Adrenal gland (tissue), 9 donors: ENCODE measurements at regions not wholly inside any gene's neighbourhood (a gene's known extent, or its start where the extent isn't known, plus 50 kb on each side); places are given as distances from the start of the nearest gene placed in this dataset.
"Not testable (repeated sequence)": the region's sequence is repeated elsewhere in the genome, so short reads cannot be mapped to it uniquely, and the experiment has no call there.

Source experiments
- DNase-seq, 7 donors: peaks; one replicate each; pipeline ENCODE4 v3.0.0-alpha.2; 2019 to 2020
- H3K27ac ChIP-seq, 5 donors: fragments of 200-600 bp; sonication (generic) in 4 of 5; 1 replicate in 3 of 5; 2 replicates in 2 of 5; pipeline versions ENCODE4 v1.5.1 to v1.8.0; 2016 to 2020; ENCODE audit warnings: mild to moderate bottlenecking in 1 of 5
- H3K27me3 ChIP-seq: fragments of 200-600 bp; 2 replicates; pipeline ENCODE4 v1.8.0; 2021
- H3K36me3 ChIP-seq, 2 donors: fragments of 200-600 bp; replicated peaks in 1 of 2; 1 replicate in 1 of 2; 2 replicates in 1 of 2; pipeline versions ENCODE4 v1.5.1 to v1.8.0; 2018 to 2022
- H3K4me1 ChIP-seq, 2 donors: fragments of 200-600 bp; replicated peaks in 1 of 2; 1 replicate in 1 of 2; 2 replicates in 1 of 2; pipeline versions ENCODE4 v1.5.1 to v1.8.0; 2018 to 2021
- H3K4me3 ChIP-seq, 4 donors: fragments of 200-600 bp; sonication (generic) in 3 of 4; one replicate each; pipeline ENCODE4 v1.5.1; 2016 to 2018
- H3K9me3 ChIP-seq, 3 donors: fragments of 200-600 bp; sonication (generic) in 1 of 3; replicated peaks in 1 of 3; 1 replicate in 2 of 3; 2 replicates in 1 of 3; pipeline versions ENCODE4 v1.5.1 to v1.8.0; 2016 to 2021
- POLR2A ChIP-seq, 2 donors: fragments of 450-650 bp; IDR thresholded peaks; one replicate each; pipeline ENCODE4 v1.6.1; 2017; ENCODE audit warnings: antibody characterized with exemption in 2 of 2, mild to moderate bottlenecking in 2 of 2, moderate library complexity in 1 of 2
- WGBS, 4 donors: extraction: QIAGEN DNeasy Blood & Tissue Kit in 2 of 4; methylation state at CpG; one replicate each; pipeline versions ENCODE4 v1.1.5 to v1.1.7; 2013 to 2017; 5-methylcytosine and 5-hydroxymethylcytosine counted together
- intact Hi-C, 2 donors: fragments of 100-400 bp; cut with DNase I; formaldehyde crosslinking; loops; one replicate each; pipeline versions ENCODE4 v1.14.1 to v1.15.0; 2022 to 2023
- TF ChIP-seq, protein P1 (sequence below), 6 experiments: fragments of 450-650 bp in 4 of 6; fragments of 200-600 bp in 2 of 6; sonication (generic) in 1 of 6; IDR thresholded peaks; 1 replicate in 5 of 6; 2 replicates in 1 of 6; pipeline versions ENCODE4 v1.5.1 to v1.8.0; 2016 to 2021; ENCODE audit warnings: antibody characterized with exemption in 6 of 6, mild to moderate bottlenecking in 2 of 6, moderate library complexity in 1 of 6
- donor health status: healthy with polysubstance abuse.
- donor health status: Bipolar disorder and iron deficiency.
- donor health status: DM: yes; HTN: yes; CAD: no.
- donor health status: DM: no; HTN: no; CAD: no.
- donor health status: DM: no; HTN: no; CAD: no.

GRCh38 chr4:134708616-134709015, 507.0 kb upstream of the PABPC4L start:
- Histone ChIP-seq H3K36me3 (no peaks in the 10 kb centered on the region), H3K4me1 (no peaks in the 10 kb centered on the region), H3K27me3 (no peaks in the 10 kb centered on the region), H3K27ac (no peak overlapping the region), H3K9me3 (no peaks in the 10 kb centered on the region), H3K4me3 (no peak overlapping the region)
- no peak for DNase-seq
- no peak for TF ChIP-seq POLR2A (IDR thresholded peaks at IDR 0.05)
- TF ChIP-seq, protein P1, sequence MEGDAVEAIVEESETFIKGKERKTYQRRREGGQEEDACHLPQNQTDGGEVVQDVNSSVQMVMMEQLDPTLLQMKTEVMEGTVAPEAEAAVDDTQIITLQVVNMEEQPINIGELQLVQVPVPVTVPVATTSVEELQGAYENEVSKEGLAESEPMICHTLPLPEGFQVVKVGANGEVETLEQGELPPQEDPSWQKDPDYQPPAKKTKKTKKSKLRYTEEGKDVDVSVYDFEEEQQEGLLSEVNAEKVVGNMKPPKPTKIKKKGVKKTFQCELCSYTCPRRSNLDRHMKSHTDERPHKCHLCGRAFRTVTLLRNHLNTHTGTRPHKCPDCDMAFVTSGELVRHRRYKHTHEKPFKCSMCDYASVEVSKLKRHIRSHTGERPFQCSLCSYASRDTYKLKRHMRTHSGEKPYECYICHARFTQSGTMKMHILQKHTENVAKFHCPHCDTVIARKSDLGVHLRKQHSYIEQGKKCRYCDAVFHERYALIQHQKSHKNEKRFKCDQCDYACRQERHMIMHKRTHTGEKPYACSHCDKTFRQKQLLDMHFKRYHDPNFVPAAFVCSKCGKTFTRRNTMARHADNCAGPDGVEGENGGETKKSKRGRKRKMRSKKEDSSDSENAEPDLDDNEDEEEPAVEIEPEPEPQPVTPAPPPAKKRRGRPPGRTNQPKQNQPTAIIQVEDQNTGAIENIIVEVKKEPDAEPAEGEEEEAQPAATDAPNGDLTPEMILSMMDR (IDR thresholded peaks at IDR 0.05) = no peak
- intact Hi-C loops = no loop called here

DNA sequence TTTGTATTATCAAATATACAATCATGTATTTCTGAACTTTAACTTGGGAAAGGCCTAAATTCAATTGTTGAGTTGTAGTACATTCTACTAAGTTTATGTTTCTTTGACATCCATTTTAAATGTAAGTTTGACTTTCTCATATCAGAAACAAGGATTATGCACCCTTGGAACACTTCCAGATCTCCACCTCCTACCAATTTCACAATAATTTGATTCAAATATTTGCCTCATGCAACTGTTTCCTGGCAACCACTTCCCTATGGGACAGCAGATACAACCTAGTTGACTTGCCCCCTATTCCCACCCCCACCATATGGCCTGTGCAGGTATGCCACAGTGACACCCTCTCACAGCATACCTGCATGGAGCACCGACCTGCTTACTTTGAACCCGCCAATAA, 506.4 kb upstream of the PABPC4L start:
- Histone ChIP-seq H3K27ac (no peak overlapping the region), H3K4me3 (no peak overlapping the region), H3K4me1 (no peaks in the 10 kb centered on the region), H3K9me3 (no peaks in the 10 kb centered on the region), H3K27me3 (no peaks in the 10 kb centered on the region), H3K36me3 (no peaks in the 10 kb centered on the region)
- TF ChIP-seq POLR2A (IDR thresholded peaks at IDR 0.05) = no peak
- TF ChIP-seq, protein P1 (IDR thresholded peaks at IDR 0.05) = no peak
- intact Hi-C loops = no loop called here
- 89 to 100% (median 96%) methylated on average over 2 of the region's 2 CpGs for WGBS, 4 donors
- no peak for DNase-seq

- TF ChIP-seq, protein P1 (IDR thresholded peaks at IDR 0.05) = no peak
- no peak for TF ChIP-seq POLR2A (IDR thresholded peaks at IDR 0.05)
- 51 to 73% (median 66%) methylated on average over 3 of the region's 3 CpGs for WGBS, 4 donors
- no peaks in the 10 kb centered on the region for H3K36me3 ChIP-seq
- DNase-seq = no peak
- H3K9me3 ChIP-seq = no peaks in the 10 kb centered on the region
- intact Hi-C loops = no loop called here
- no peak overlapping the region for H3K27ac ChIP-seq
- H3K4me1 ChIP-seq = no peaks in the 10 kb centered on the region
- no peaks in the 10 kb centered on the region for H3K27me3 ChIP-seq
- no peak overlapping the region for H3K4me3 ChIP-seq
These were observed 500.8 kb upstream of the PABPC4L start for GRCh38 chr4:134702374-134702773.

GRCh38 chr4:134700251-134700650, 498.7 kb upstream of the PABPC4L start:
- intact Hi-C loops = no loop called here
- 76 to 77% (median 77%) methylated on average over 4 of the region's 4 CpGs for WGBS, 4 donors

GRCh38 chr4:134698831-134699230, 497.2 kb upstream of the PABPC4L start:
- intact Hi-C loops = not testable (repeated sequence)

More at GRCh38 chr4:134700251-134700650, 498.7 kb upstream of the PABPC4L start:
- no peaks in the 10 kb centered on the region for H3K27me3 ChIP-seq
- TF ChIP-seq, protein P1 (IDR thresholded peaks at IDR 0.05) = no peak
- TF ChIP-seq POLR2A (IDR thresholded peaks at IDR 0.05) = no peak
- H3K4me3 ChIP-seq = no peak overlapping the region
- no peak for DNase-seq
- H3K9me3 ChIP-seq = no peaks in the 10 kb centered on the region
- H3K36me3 ChIP-seq = no peaks in the 10 kb centered on the region
- H3K27ac ChIP-seq = no peak overlapping the region
- H3K4me1 ChIP-seq = no peaks in the 10 kb centered on the region

More at GRCh38 chr4:134698831-134699230, 497.2 kb upstream of the PABPC4L start:
- H3K4me1 ChIP-seq, H3K36me3 ChIP-seq, H3K27ac ChIP-seq, H3K27me3 ChIP-seq, H3K9me3 ChIP-seq, H3K4me3 ChIP-seq, DNase-seq: not testable (repeated sequence)
- WGBS, 4 donors = 86 to 92% (median 89%) methylated on average over 4 of the region's 4 CpGs
